SK-N-SH (cell line): ENCODE measurements at regions not wholly inside any gene's neighbourhood (a gene's known extent, or its start where the extent isn't known, plus 50 kb on each side); places are given as distances from the start of the nearest gene placed in this dataset.

ENCODE experiments used
- CTCF ChIA-PET: fragments of 300-600, 350-600 bp; formaldehyde crosslinking; extraction: SDS; loops from one replicate; lab custom pipeline; 2021; lab: Yijun Ruan, JAX
- POLR2A ChIA-PET: fragments of 350-600 bp; sonication (Branson Sonifier 250); formaldehyde crosslinking; extraction: SDS; loops from one replicate; lab custom pipeline; 2020; ENCODE audit warnings: antibody characterized with exemption, inconsistent platforms; lab: Yijun Ruan, JAX
- DNase-seq: peaks from one replicate; pipeline ENCODE4 v3.0.0; 2012
- H2AFZ ChIP-seq: fragments of 200-600 bp; sonication (generic); 2 replicates; pipeline ENCODE4 v1.8.1; 2016; ENCODE audit warnings: antibody characterized with exemption, mild to moderate bottlenecking, low read depth
- H3F3A ChIP-seq: fragments of 200-600 bp; sonication (generic); replicated peaks from 2 replicates; pipeline ENCODE3; 2016; ENCODE audit warnings: antibody characterized with exemption, mild to moderate bottlenecking; ENCODE audit not compliant: insufficient read depth
- H3K27ac ChIP-seq, 2 experiments: fragments of 200-500 bp in 1 of 2; fragments of 200-600 bp in 1 of 2; sonication (Bioruptor generic) in 1 of 2; sonication (generic), shearing (Covaris generic) in 1 of 2; 2 replicates each; pipeline versions ENCODE4 v1.5.1 to v1.6.1; 2014 to 2016; ENCODE audit warnings: low read depth in 2 of 2, inconsistent platforms in 1 of 2, low read length in 1 of 2, mild to moderate bottlenecking in 1 of 2, mixed read lengths in 1 of 2
- H3K27me3 ChIP-seq: fragments of 200-600 bp; sonication (generic), shearing (Covaris generic); 2 replicates; pipeline ENCODE4 v1.6.1; 2016; ENCODE audit warnings: mixed run types; ENCODE audit not compliant: insufficient read depth
- H3K36me3 ChIP-seq, 2 experiments: fragments of 200-500 bp in 1 of 2; fragments of 200-600 bp in 1 of 2; sonication (Bioruptor generic) in 1 of 2; sonication (generic) in 1 of 2; replicated peaks in 1 of 2; 2 replicates each; pipeline versions ENCODE3 to v1.5.1; 2014 to 2016; ENCODE audit warnings: low read length in 1 of 2, mild to moderate bottlenecking in 1 of 2; ENCODE audit not compliant: insufficient read depth in 2 of 2, control insufficient read depth in 1 of 2
- H3K4me1 ChIP-seq, 2 experiments: fragments of 200-500 bp in 1 of 2; fragments of 200-600 bp in 1 of 2; sonication (Bioruptor generic) in 1 of 2; sonication (generic), shearing (Covaris generic) in 1 of 2; 2 replicates each; pipeline versions ENCODE4 v1.5.1 to v1.6.1; 2014 to 2016; ENCODE audit warnings: low read depth in 1 of 2, low read length in 1 of 2, mixed run types in 1 of 2; ENCODE audit not compliant: insufficient read depth in 2 of 2, control insufficient read depth in 1 of 2
- H3K4me2 ChIP-seq: fragments of 200-600 bp; sonication (generic), shearing (Covaris generic); 2 replicates; pipeline ENCODE4 v1.6.1; 2017; ENCODE audit warnings: mixed run types
- H3K4me3 ChIP-seq, 2 experiments: fragments of 200-500 bp in 1 of 2; fragments of 200-600 bp in 1 of 2; sonication (Bioruptor generic) in 1 of 2; sonication (generic), shearing (Covaris generic) in 1 of 2; 2 replicates each; pipeline versions ENCODE4 v1.5.1 to v1.8.1; 2014 to 2016; ENCODE audit warnings: low read depth in 2 of 2, inconsistent platforms in 1 of 2, low read length in 1 of 2, mild to moderate bottlenecking in 1 of 2, mixed read lengths in 1 of 2, moderate library complexity in 1 of 2
- H3K79me2 ChIP-seq: fragments of 200-600 bp; sonication (generic); 2 replicates; pipeline ENCODE4 v1.8.1; 2017; ENCODE audit warnings: mild to moderate bottlenecking; ENCODE audit not compliant: insufficient read depth
- H3K9ac ChIP-seq: fragments of 200-600 bp; sonication (generic); 2 replicates; pipeline ENCODE4 v1.6.1; 2017; ENCODE audit warnings: mixed run types
- H3K9me2 ChIP-seq: fragments of 200-600 bp; sonication (generic); 2 replicates; pipeline ENCODE4 v1.6.1; 2017; ENCODE audit warnings: mixed run types
- H3K9me3 ChIP-seq: fragments of 200-600 bp; sonication (generic); 2 replicates; pipeline ENCODE4 v1.6.1; 2017; ENCODE audit warnings: mixed run types, mild to moderate bottlenecking, moderate library complexity
- H4K20me1 ChIP-seq: fragments of 200-600 bp; sonication (generic); 2 replicates; pipeline ENCODE4 v1.6.1; 2017; ENCODE audit warnings: mild to moderate bottlenecking, mixed run types; ENCODE audit not compliant: insufficient read depth
- CHD2 ChIP-seq: fragments of 150-350 bp; IDR thresholded peaks from 2 replicates; pipeline ENCODE4 v1.6.1; 2018; ENCODE audit warnings: low read length; ENCODE audit not compliant: partially characterized antibody
- EP300 ChIP-seq, 2 experiments: IDR thresholded peaks; 2 replicates each; pipeline versions ENCODE4 v1.4.0 to v1.6.1; 2012; ENCODE audit warnings: borderline replicate concordance in 1 of 2, low read depth in 1 of 2, low read length in 1 of 2
- EZH2phosphoT487 ChIP-seq: fragments of 200-600 bp; sonication (generic); IDR thresholded peaks from 2 replicates; pipeline ENCODE4 v1.6.1; 2017; ENCODE audit warnings: low read depth, mixed run types, mild to moderate bottlenecking, antibody characterized with exemption, moderate library complexity, borderline replicate concordance
- GATA2 ChIP-seq: sonication (generic); formaldehyde crosslinking; IDR thresholded peaks from 2 replicates; pipeline ENCODE4 v1.5.0; 2020; ENCODE audit warnings: mild to moderate bottlenecking, missing genetic modification reagents
- IRF3 ChIP-seq: fragments of 150-350 bp; IDR thresholded peaks from 2 replicates; pipeline ENCODE4 v1.6.1; 2016; ENCODE audit warnings: mild to moderate bottlenecking, low read depth, low read length
- MEF2A ChIP-seq: IDR thresholded peaks from 2 replicates; pipeline ENCODE4 v1.4.0; 2012; ENCODE audit warnings: low read depth, borderline replicate concordance
- POLR2AphosphoS5 ChIP-seq: IDR thresholded peaks from 2 replicates; pipeline ENCODE4 v1.6.1; 2012; ENCODE audit warnings: low read depth, low read length
- SIN3A ChIP-seq: IDR thresholded peaks from 2 replicates; pipeline ENCODE4 v1.6.1; 2012; ENCODE audit warnings: low read depth, mild to moderate bottlenecking, low read length, moderate library complexity, borderline replicate concordance
- TAF1 ChIP-seq: IDR thresholded peaks from 2 replicates; pipeline ENCODE4 v1.6.1; 2012; ENCODE audit warnings: low read depth, mild to moderate bottlenecking, low read length, moderate library complexity, borderline replicate concordance
- TCF12 ChIP-seq: IDR thresholded peaks from 2 replicates; pipeline ENCODE4 v1.4.0; 2012
- USF1 ChIP-seq: IDR thresholded peaks from 2 replicates; pipeline ENCODE4 v1.4.0; 2012; ENCODE audit warnings: low read depth, borderline replicate concordance
- YY1 ChIP-seq: IDR thresholded peaks from 2 replicates; pipeline ENCODE4 v1.4.0; 2012; ENCODE audit warnings: low read depth, mild to moderate bottlenecking
- ZBTB33 ChIP-seq: IDR thresholded peaks from 2 replicates; pipeline ENCODE4 v1.4.0; 2012; ENCODE audit warnings: low read depth, borderline replicate concordance
- TF ChIP-seq, protein P1 (sequence below): IDR thresholded peaks from 2 replicates; pipeline ENCODE4 v1.6.1; 2012; ENCODE audit warnings: mild to moderate bottlenecking, low read depth, low read length, moderate library complexity
- TF ChIP-seq, protein P2 (sequence below): IDR thresholded peaks from 2 replicates; pipeline ENCODE4; 2012

DNA sequence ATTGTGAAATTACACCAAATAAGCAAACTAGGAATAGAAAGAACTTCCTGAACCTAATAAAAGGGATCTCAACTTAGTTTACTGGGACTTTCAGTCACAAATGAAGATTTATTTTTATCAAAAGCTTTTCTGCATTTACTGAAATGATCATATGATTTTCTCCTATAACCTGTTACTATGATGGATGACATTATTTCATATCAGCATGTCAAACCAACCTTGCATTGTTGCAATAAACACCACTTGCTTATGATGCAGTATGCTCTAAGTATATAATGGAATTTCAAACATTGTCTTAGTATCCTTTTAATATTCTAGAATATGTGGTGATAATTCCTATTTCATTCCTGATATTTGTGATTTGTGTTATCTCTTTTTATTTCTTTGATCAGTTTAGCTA is 303.0 kb downstream of the CGGBP1 start:
- H3K27ac ChIP-seq: no peak overlapping the region
- no peaks in the 10 kb centered on the region for H3F3A ChIP-seq
- H3K79me2 ChIP-seq: no peaks in the 10 kb centered on the region
- no peak overlapping the region for H3K9ac ChIP-seq
- no peaks in the 10 kb centered on the region for H3K9me3 ChIP-seq
- no peaks in the 10 kb centered on the region for H3K9me2 ChIP-seq
- H3K27me3 ChIP-seq: no peaks in the 10 kb centered on the region
- no peak overlapping the region for H3K4me3 ChIP-seq
- H3K4me1 ChIP-seq: no peaks in the 10 kb centered on the region
- ChIA-PET POLR2A (no interaction called here), CTCF (interaction anchor here (1.8 kb wide), 1 partner anchor 16 kb away, joined by 5 read pairs; no protein-coding TSS in a partner anchor)
- TF ChIP-seq ZBTB33 (no peak), CHD2 (no peak), SIN3A (no peak), POLR2AphosphoS5 (no peak), EP300 (IDR thresholded peaks at IDR 0.05; ENCODE audit: borderline replicate concordance in 1 of 2, low read depth in 1 of 2, low read length in 1 of 2) (no peak), USF1 (no peak), YY1 (no peak), IRF3 (no peak), MEF2A (no peak), EZH2phosphoT487 (no peak), TCF12 (no peak), TAF1 (no peak), GATA2 (CRISPR knock-in tag) (no peak)
- TF ChIP-seq, protein P1, sequence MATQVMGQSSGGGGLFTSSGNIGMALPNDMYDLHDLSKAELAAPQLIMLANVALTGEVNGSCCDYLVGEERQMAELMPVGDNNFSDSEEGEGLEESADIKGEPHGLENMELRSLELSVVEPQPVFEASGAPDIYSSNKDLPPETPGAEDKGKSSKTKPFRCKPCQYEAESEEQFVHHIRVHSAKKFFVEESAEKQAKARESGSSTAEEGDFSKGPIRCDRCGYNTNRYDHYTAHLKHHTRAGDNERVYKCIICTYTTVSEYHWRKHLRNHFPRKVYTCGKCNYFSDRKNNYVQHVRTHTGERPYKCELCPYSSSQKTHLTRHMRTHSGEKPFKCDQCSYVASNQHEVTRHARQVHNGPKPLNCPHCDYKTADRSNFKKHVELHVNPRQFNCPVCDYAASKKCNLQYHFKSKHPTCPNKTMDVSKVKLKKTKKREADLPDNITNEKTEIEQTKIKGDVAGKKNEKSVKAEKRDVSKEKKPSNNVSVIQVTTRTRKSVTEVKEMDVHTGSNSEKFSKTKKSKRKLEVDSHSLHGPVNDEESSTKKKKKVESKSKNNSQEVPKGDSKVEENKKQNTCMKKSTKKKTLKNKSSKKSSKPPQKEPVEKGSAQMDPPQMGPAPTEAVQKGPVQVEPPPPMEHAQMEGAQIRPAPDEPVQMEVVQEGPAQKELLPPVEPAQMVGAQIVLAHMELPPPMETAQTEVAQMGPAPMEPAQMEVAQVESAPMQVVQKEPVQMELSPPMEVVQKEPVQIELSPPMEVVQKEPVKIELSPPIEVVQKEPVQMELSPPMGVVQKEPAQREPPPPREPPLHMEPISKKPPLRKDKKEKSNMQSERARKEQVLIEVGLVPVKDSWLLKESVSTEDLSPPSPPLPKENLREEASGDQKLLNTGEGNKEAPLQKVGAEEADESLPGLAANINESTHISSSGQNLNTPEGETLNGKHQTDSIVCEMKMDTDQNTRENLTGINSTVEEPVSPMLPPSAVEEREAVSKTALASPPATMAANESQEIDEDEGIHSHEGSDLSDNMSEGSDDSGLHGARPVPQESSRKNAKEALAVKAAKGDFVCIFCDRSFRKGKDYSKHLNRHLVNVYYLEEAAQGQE: no peak
- TF ChIP-seq, protein P2, sequence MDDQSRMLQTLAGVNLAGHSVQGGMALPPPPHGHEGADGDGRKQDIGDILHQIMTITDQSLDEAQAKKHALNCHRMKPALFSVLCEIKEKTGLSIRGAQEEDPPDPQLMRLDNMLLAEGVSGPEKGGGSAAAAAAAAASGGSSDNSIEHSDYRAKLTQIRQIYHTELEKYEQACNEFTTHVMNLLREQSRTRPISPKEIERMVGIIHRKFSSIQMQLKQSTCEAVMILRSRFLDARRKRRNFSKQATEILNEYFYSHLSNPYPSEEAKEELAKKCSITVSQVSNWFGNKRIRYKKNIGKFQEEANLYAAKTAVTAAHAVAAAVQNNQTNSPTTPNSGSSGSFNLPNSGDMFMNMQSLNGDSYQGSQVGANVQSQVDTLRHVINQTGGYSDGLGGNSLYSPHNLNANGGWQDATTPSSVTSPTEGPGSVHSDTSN: no peak
- H3K4me2 ChIP-seq: no peak overlapping the region
- no peak for DNase-seq
- H3K36me3 ChIP-seq: no peaks in the 10 kb centered on the region
- no peaks in the 10 kb centered on the region for H4K20me1 ChIP-seq
- H2AFZ ChIP-seq: no peak overlapping the region
